HUES48 (cell line): ENCODE measurements at regions not wholly inside any gene's neighbourhood (a gene's known extent, or its start where the extent isn't known, plus 50 kb on each side); places are given as distances from the start of the nearest gene placed in this dataset.
"Not testable (repeated sequence)": the region's sequence is repeated elsewhere in the genome, so short reads cannot be mapped to it uniquely, and the experiment has no call there.

Experiments
- H3K27ac ChIP-seq: one replicate; pipeline ENCODE4 v1.7.0; 2013; ENCODE audit warnings: low read depth, low read length, inconsistent platforms
- H3K27me3 ChIP-seq: 2 replicates; pipeline ENCODE4 v1.6.1; 2013; ENCODE audit warnings: mild to moderate bottlenecking, low read length; ENCODE audit not compliant: control insufficient read depth, insufficient read depth
- H3K36me3 ChIP-seq: 2 replicates; pipeline ENCODE4 v1.6.1; 2013; ENCODE audit warnings: low read length; ENCODE audit not compliant: control insufficient read depth, insufficient read depth
- H3K4me1 ChIP-seq: 2 replicates; pipeline ENCODE4 v1.6.1; 2013; ENCODE audit warnings: mild to moderate bottlenecking, low read length; ENCODE audit not compliant: control insufficient read depth, insufficient read depth
- H3K4me3 ChIP-seq: 2 replicates; pipeline ENCODE4 v1.5.1; 2013; ENCODE audit warnings: mild to moderate bottlenecking, low read depth, low read length
- H3K9ac ChIP-seq: 2 replicates; pipeline ENCODE4 v1.6.1; 2013; ENCODE audit warnings: mild to moderate bottlenecking, low read depth, low read length, moderate library complexity
- H3K9me3 ChIP-seq: 2 replicates; pipeline ENCODE4 v1.6.1; 2013; ENCODE audit warnings: low read length; ENCODE audit not compliant: control insufficient read depth, insufficient read depth

GRCh38 chr10:30141423-30141822 lies 82.0 kb upstream of the JCAD start:
- Histone ChIP-seq H3K27me3 (no peaks in the 10 kb centered on the region), H3K9me3 (no peaks in the 10 kb centered on the region), H3K9ac (no peak overlapping the region), H3K27ac (no peak overlapping the region), H3K4me3 (no peak overlapping the region), H3K4me1 (no peaks in the 10 kb centered on the region), H3K36me3 (no peaks in the 10 kb centered on the region)

GRCh38 chr10:30134171-30134945 lies 75.0 kb upstream of the JCAD start:
- Histone ChIP-seq H3K4me1 (no peaks in the 10 kb centered on the region), H3K27ac (no peak overlapping the region), H3K27me3 (no peaks in the 10 kb centered on the region), H3K9ac (no peak overlapping the region), H3K9me3 (no peaks in the 10 kb centered on the region), H3K4me3 (no peak overlapping the region), H3K36me3 (no peaks in the 10 kb centered on the region)

- Histone ChIP-seq H3K4me1 (no peaks in the 10 kb centered on the region), H3K36me3 (no peaks in the 10 kb centered on the region), H3K9me3 (no peaks in the 10 kb centered on the region), H3K9ac (no peak overlapping the region), H3K27ac (no peak overlapping the region), H3K4me3 (no peak overlapping the region), H3K27me3 (no peaks in the 10 kb centered on the region)
These were observed 73.8 kb upstream of the JCAD start for GRCh38 chr10:30133198-30133597.

GRCh38 chr10:30131369-30131768 lies 72.0 kb upstream of the JCAD start:
- not testable (repeated sequence) for H3K9me3 ChIP-seq, H3K27ac ChIP-seq, H3K36me3 ChIP-seq, H3K27me3 ChIP-seq, H3K4me1 ChIP-seq, H3K4me3 ChIP-seq, H3K9ac ChIP-seq

GRCh38 chr10:30129326-30129725 lies 69.9 kb upstream of the JCAD start:
- not testable (repeated sequence) for H3K4me3 ChIP-seq, H3K36me3 ChIP-seq

GRCh38 chr10:30127120-30127541 lies 67.7 kb upstream of the JCAD start:
- Histone ChIP-seq H3K4me3 (no peak overlapping the region), H3K9ac (no peak overlapping the region), H3K4me1 (no peaks in the 10 kb centered on the region), H3K27ac (no peak overlapping the region), H3K36me3 (no peaks in the 10 kb centered on the region), H3K27me3 (no peaks in the 10 kb centered on the region), H3K9me3 (no peaks in the 10 kb centered on the region)

More at GRCh38 chr10:30129326-30129725, 69.9 kb upstream of the JCAD start:
- H3K4me1 ChIP-seq, H3K27me3 ChIP-seq, H3K9me3 ChIP-seq, H3K9ac ChIP-seq, H3K27ac ChIP-seq: not testable (repeated sequence)

GRCh38 chr10:30125496-30125895 lies 66.1 kb upstream of the JCAD start:
- H3K27ac ChIP-seq, result no peak overlapping the region
- no peaks in the 10 kb centered on the region for H3K27me3 ChIP-seq
- no peaks in the 10 kb centered on the region for H3K9me3 ChIP-seq
- no peak overlapping the region for H3K4me3 ChIP-seq
- no peak overlapping the region for H3K9ac ChIP-seq
- no peaks in the 10 kb centered on the region for H3K4me1 ChIP-seq
- no peaks in the 10 kb centered on the region for H3K36me3 ChIP-seq

- no peak overlapping the region for H3K4me3 ChIP-seq
- H3K27me3 ChIP-seq, result no peaks in the 10 kb centered on the region
- no peaks in the 10 kb centered on the region for H3K4me1 ChIP-seq
- no peak overlapping the region for H3K9ac ChIP-seq
- no peaks in the 10 kb centered on the region for H3K36me3 ChIP-seq
- no peaks in the 10 kb centered on the region for H3K9me3 ChIP-seq
- no peak overlapping the region for H3K27ac ChIP-seq
These were observed 65.3 kb upstream of the JCAD start for GRCh38 chr10:30124704-30125103.

GRCh38 chr10:30121401-30121800 lies 62.0 kb upstream of the JCAD start:
- no peaks in the 10 kb centered on the region for H3K4me1 ChIP-seq
- no peaks in the 10 kb centered on the region for H3K9me3 ChIP-seq
- H3K36me3 ChIP-seq, result no peaks in the 10 kb centered on the region
- H3K27me3 ChIP-seq, result no peaks in the 10 kb centered on the region
- no peak overlapping the region for H3K27ac ChIP-seq
- H3K4me3 ChIP-seq, result no peak overlapping the region
- H3K9ac ChIP-seq, result no peak overlapping the region

GRCh38 chr10:30118590-30118989 lies 59.2 kb upstream of the JCAD start:
- no peaks in the 10 kb centered on the region for H3K9me3 ChIP-seq

GRCh38 chr10:30117812-30118501 lies 58.6 kb upstream of the JCAD start:
- no peaks in the 10 kb centered on the region for H3K36me3 ChIP-seq
- no peak overlapping the region for H3K27ac ChIP-seq
- H3K4me1 ChIP-seq, result peaks cover 11% of the 10 kb centered on the region
- no peak overlapping the region for H3K9ac ChIP-seq
- no peaks in the 10 kb centered on the region for H3K9me3 ChIP-seq
- H3K4me3 ChIP-seq, result no peak overlapping the region
- no peaks in the 10 kb centered on the region for H3K27me3 ChIP-seq

More at GRCh38 chr10:30118590-30118989, 59.2 kb upstream of the JCAD start:
- H3K27ac ChIP-seq, result no peak overlapping the region
- H3K27me3 ChIP-seq, result no peaks in the 10 kb centered on the region
- no peak overlapping the region for H3K4me3 ChIP-seq
- no peaks in the 10 kb centered on the region for H3K36me3 ChIP-seq
- H3K4me1 ChIP-seq, result peaks cover 11% of the 10 kb centered on the region
- H3K9ac ChIP-seq, result no peak overlapping the region
